Peyer's patch (tissue), 4 donors: ENCODE measurements at regions not wholly inside any gene's neighbourhood (a gene's known extent, or its start where the extent isn't known, plus 50 kb on each side); places are given as distances from the start of the nearest gene placed in this dataset.
"Not testable (repeated sequence)": the region's sequence is repeated elsewhere in the genome, so short reads cannot be mapped to it uniquely, and the experiment has no call there.

ENCODE experiments used
- DNase-seq, 3 donors: peaks; one replicate each; pipeline ENCODE4 v3.0.0-alpha.2; 2017 to 2019
- H3K27ac ChIP-seq, 4 donors: fragments of 200-600 bp; sonication (generic); one replicate each; pipeline ENCODE4 v1.5.1; 2016 to 2019
- H3K27me3 ChIP-seq, 2 donors: fragments of 200-600 bp; sonication (generic); one replicate each; pipeline ENCODE4 v1.5.1; 2019
- H3K36me3 ChIP-seq, 3 donors: fragments of 200-600 bp; sonication (generic); one replicate each; pipeline ENCODE4 v1.5.1; 2016 to 2019
- H3K4me1 ChIP-seq, 4 donors: fragments of 200-600 bp; sonication (generic); one replicate each; pipeline ENCODE4 v1.5.1; 2016 to 2019
- H3K4me3 ChIP-seq, 4 donors: fragments of 200-600 bp; sonication (generic); 1 replicate in 3 of 4; 2 replicates in 1 of 4; pipeline ENCODE4 v1.5.1; 2016 to 2019; ENCODE audit warnings: mild to moderate bottlenecking in 1 of 4
- H3K9me3 ChIP-seq, 4 donors: fragments of 200-600 bp; sonication (generic); one replicate each; pipeline ENCODE4 v1.5.1; 2016 to 2019; ENCODE audit warnings: mild to moderate bottlenecking in 1 of 4
- CTCF ChIP-seq, 6 experiments: fragments of 450-650 bp in 4 of 6; fragments of 200-600 bp in 2 of 6; sonication (generic) in 1 of 6; IDR thresholded peaks; one replicate each; pipeline ENCODE4 v1.5.1; 2017 to 2019; ENCODE audit warnings: antibody characterized with exemption in 6 of 6, mild to moderate bottlenecking in 3 of 6, moderate library complexity in 1 of 6
- POLR2A ChIP-seq, 2 donors: fragments of 450-650 bp; IDR thresholded peaks; one replicate each; pipeline ENCODE4 v1.5.1; 2017; ENCODE audit warnings: antibody characterized with exemption in 2 of 2, mild to moderate bottlenecking in 2 of 2, moderate library complexity in 2 of 2

GRCh38 chrX:41002026-41002425 lies 83.2 kb upstream of the USP9X start:
- Histone ChIP-seq H3K4me1 (no peaks in the 10 kb centered on the region), H3K27ac (no peak overlapping the region), H3K36me3 (no peaks in the 10 kb centered on the region), H3K27me3 (no peaks in the 10 kb centered on the region), H3K4me3 (no peak overlapping the region), H3K9me3 (no peaks in the 10 kb centered on the region)
- no peak for TF ChIP-seq CTCF (IDR thresholded peaks at IDR 0.05)
- no peak for TF ChIP-seq POLR2A (IDR thresholded peaks at IDR 0.05)
- no peak for DNase-seq

GRCh38 chrX:41003506-41004270 lies 81.6 kb upstream of the USP9X start:
- H3K27me3 ChIP-seq, result no peaks in the 10 kb centered on the region
- no peak for DNase-seq
- H3K27ac ChIP-seq, result no peak overlapping the region

GRCh38 chrX:41005445-41005992 lies 79.7 kb upstream of the USP9X start:
- no peak overlapping the region for H3K4me3 ChIP-seq
- no peaks in the 10 kb centered on the region for H3K9me3 ChIP-seq
- TF ChIP-seq CTCF (IDR thresholded peaks at IDR 0.05), result no peak
- no peak for TF ChIP-seq POLR2A (IDR thresholded peaks at IDR 0.05)
- no peak for DNase-seq
- no peaks in the 10 kb centered on the region for H3K36me3 ChIP-seq
- H3K4me1 ChIP-seq, result no peaks in the 10 kb centered on the region
- no peaks in the 10 kb centered on the region for H3K27me3 ChIP-seq
- no peak overlapping the region for H3K27ac ChIP-seq

More at GRCh38 chrX:41003506-41004270, 81.6 kb upstream of the USP9X start:
- Histone ChIP-seq H3K4me1 (no peaks in the 10 kb centered on the region), H3K36me3 (no peaks in the 10 kb centered on the region), H3K9me3 (no peaks in the 10 kb centered on the region), H3K4me3 (no peak overlapping the region)
- no peak for TF ChIP-seq CTCF (IDR thresholded peaks at IDR 0.05)
- TF ChIP-seq POLR2A (IDR thresholded peaks at IDR 0.05), result no peak

GRCh38 chrX:41009850-41010846 lies 75.1 kb upstream of the USP9X start:
- peak overlapping the region; percentile 18 to 46 (median 26) for H3K4me3 ChIP-seq
- no peaks in the 10 kb centered on the region for H3K9me3 ChIP-seq
- no peaks in the 10 kb centered on the region for H3K36me3 ChIP-seq
- peak; percentile 46 to 81 (median 64) for DNase-seq
- H3K4me1 ChIP-seq, result no peaks in the 10 kb centered on the region
- TF ChIP-seq POLR2A (IDR thresholded peaks at IDR 0.05), result peak; percentile 19 to 24
- peak in 2 of 6 experiments; percentile 19 for TF ChIP-seq CTCF (IDR thresholded peaks at IDR 0.05)
- peak overlapping the region; percentile 14 to 92 (median 84) for H3K27ac ChIP-seq
- no peaks in the 10 kb centered on the region for H3K27me3 ChIP-seq

GRCh38 chrX:41014776-41015360 lies 70.4 kb upstream of the USP9X start:
- no peaks in the 10 kb centered on the region for H3K4me1 ChIP-seq
- no peak for TF ChIP-seq CTCF (IDR thresholded peaks at IDR 0.05)
- no peak for TF ChIP-seq POLR2A (IDR thresholded peaks at IDR 0.05)
- H3K9me3 ChIP-seq, result no peaks in the 10 kb centered on the region
- H3K27me3 ChIP-seq, result no peaks in the 10 kb centered on the region
- H3K36me3 ChIP-seq, result no peaks in the 10 kb centered on the region
- H3K4me3 ChIP-seq, result no peak overlapping the region
- DNase-seq, result no peak
- H3K27ac ChIP-seq, result no peak overlapping the region

GRCh38 chrX:41017785-41018184 lies 67.5 kb upstream of the USP9X start:
- H3K9me3 ChIP-seq, H3K36me3 ChIP-seq, H3K4me3 ChIP-seq, H3K4me1 ChIP-seq, H3K27me3 ChIP-seq, DNase-seq, H3K27ac ChIP-seq: not testable (repeated sequence)

GRCh38 chrX:41018391-41019040 lies 66.7 kb upstream of the USP9X start:
- not testable (repeated sequence) for H3K4me1 ChIP-seq, H3K27me3 ChIP-seq, H3K9me3 ChIP-seq, DNase-seq, H3K27ac ChIP-seq, H3K36me3 ChIP-seq, H3K4me3 ChIP-seq
